Sigmoid colon (tissue), 4 donors: ENCODE measurements at regions not wholly inside any gene's neighbourhood (a gene's known extent, or its start where the extent isn't known, plus 50 kb on each side); places are given as distances from the start of the nearest gene placed in this dataset.

ENCODE experiments used
- CTCF ChIP-seq, 4 experiments: fragments of 450-650 bp in 3 of 4; fragments of 200-600 bp in 1 of 4; IDR thresholded peaks; one replicate each; pipeline ENCODE4 v1.5.1; 2016 to 2019; ENCODE audit warnings: antibody characterized with exemption in 4 of 4, mild to moderate bottlenecking in 3 of 4, moderate library complexity in 2 of 4
- POLR2A ChIP-seq, 2 donors: fragments of 450-650 bp; IDR thresholded peaks; one replicate each; pipeline ENCODE4 v1.6.1; 2016; ENCODE audit warnings: antibody characterized with exemption in 2 of 2, mild to moderate bottlenecking in 2 of 2, moderate library complexity in 2 of 2
- POLR2AphosphoS5 ChIP-seq, 4 donors: sonication (generic); formaldehyde crosslinking; IDR thresholded peaks; one replicate each; pipeline ENCODE4 v1.6.1; 2017; ENCODE audit warnings: antibody characterized with exemption in 4 of 4

- TF ChIP-seq CTCF (IDR thresholded peaks at IDR 0.05) (no peak), POLR2AphosphoS5 (IDR thresholded peaks at IDR 0.05) (no peak), POLR2A (IDR thresholded peaks at IDR 0.05) (no peak)
Measured at GRCh38 chr6:164098857-164099267, 684.3 kb downstream of the QKI start.
